Activated T-helper 1 cell treated with anti-CD3 and anti-CD28 coated beads, Interleukin-12 subunit alpha, Interleukin-12 subunit beta, Interleukin-2, Interleukin-4 antibody, amounts not matched to agents 30 ng/mL and 10 ng/mL and 1 ng/mL, durations not matched to agents 14 hours and 24 hours and 36 hours (primary cell): ENCODE measurements at regions not wholly inside any gene's neighbourhood (a gene's known extent, or its start where the extent isn't known, plus 50 kb on each side); places are given as distances from the start of the nearest gene placed in this dataset.
"Not testable (repeated sequence)": the region's sequence is repeated elsewhere in the genome, so short reads cannot be mapped to it uniquely, and the experiment has no call there.

Experiments
- DNase-seq: peaks from one replicate; pipeline ENCODE4 v3.0.0; 2021; ENCODE audit warnings: low spot score
- H3K27ac Mint-ChIP-seq: one replicate; pipeline ENCODE4 v1.8.0; 2021; ENCODE audit warnings: mild to moderate bottlenecking, mixed read lengths
- H3K27me3 Mint-ChIP-seq: one replicate; pipeline ENCODE4 v1.8.0; 2022; ENCODE audit warnings: mild to moderate bottlenecking, moderate library complexity, mixed read lengths; ENCODE audit not compliant: insufficient read depth
- H3K36me3 Mint-ChIP-seq: one replicate; pipeline ENCODE4 v1.8.0; 2021; ENCODE audit warnings: low read depth, mixed read lengths
- H3K4me1 Mint-ChIP-seq: one replicate; pipeline ENCODE4 v1.8.0; 2021; ENCODE audit warnings: low read depth, mixed read lengths
- H3K4me3 Mint-ChIP-seq: one replicate; pipeline ENCODE4 v1.8.0; 2021; ENCODE audit warnings: mild to moderate bottlenecking, moderate library complexity, mixed read lengths
- H3K9me3 Mint-ChIP-seq: one replicate; pipeline ENCODE4 v1.8.0; 2021; ENCODE audit warnings: mixed read lengths
- intact Hi-C: fragments of 100-400 bp; cut with micrococcal nuclease; formaldehyde crosslinking; loops from one replicate; pipeline ENCODE4 v1.15.1; 2024

DNA sequence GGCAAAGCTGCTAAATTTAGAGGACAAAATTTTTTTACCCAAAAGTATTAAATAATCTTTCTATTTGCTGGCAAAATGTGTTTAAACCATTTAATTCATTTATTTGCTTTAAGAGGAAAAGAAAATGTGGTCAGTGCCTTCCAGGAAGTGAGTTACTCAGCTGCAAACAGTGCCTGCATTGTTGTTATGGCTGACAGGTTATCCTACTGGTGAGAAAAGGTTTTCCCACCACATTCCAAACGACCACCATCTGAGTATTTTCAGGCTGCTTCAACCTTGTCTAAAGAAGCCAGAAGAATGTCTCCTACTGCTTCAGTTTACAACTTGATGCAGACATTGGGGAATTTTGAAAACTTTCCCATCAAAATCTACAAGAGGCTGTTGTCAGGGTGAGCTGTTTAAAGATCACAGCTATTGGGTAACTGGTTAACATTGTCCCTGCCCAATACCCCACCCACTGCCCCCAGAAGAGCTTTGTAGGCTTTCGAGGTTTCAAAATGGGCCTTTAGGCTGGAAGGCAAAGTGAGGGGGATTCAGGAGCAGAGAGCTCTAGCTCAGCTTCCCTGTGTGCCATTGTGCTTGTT is 461.3 kb upstream of the FANCL start:
- H3K27ac Mint-ChIP-seq = no peak overlapping the region
- peaks cover 2% of the 10 kb centered on the region for H3K27me3 Mint-ChIP-seq
- no peaks in the 10 kb centered on the region for H3K4me1 Mint-ChIP-seq
- H3K36me3 Mint-ChIP-seq = no peaks in the 10 kb centered on the region
- H3K4me3 Mint-ChIP-seq = no peak overlapping the region
- DNase-seq = no peak
- intact Hi-C loops = no loop called here
- no peaks in the 10 kb centered on the region for H3K9me3 Mint-ChIP-seq

GRCh38 chr2:58701688-58702301 is 460.7 kb upstream of the FANCL start:
- Mint-ChIP-seq H3K27ac (no peak overlapping the region), H3K27me3 (peaks cover 2% of the 10 kb centered on the region), H3K4me3 (no peak overlapping the region), H3K9me3 (no peaks in the 10 kb centered on the region), H3K36me3 (no peaks in the 10 kb centered on the region), H3K4me1 (no peaks in the 10 kb centered on the region)
- intact Hi-C loops = no loop called here
- DNase-seq = no peak

DNA sequence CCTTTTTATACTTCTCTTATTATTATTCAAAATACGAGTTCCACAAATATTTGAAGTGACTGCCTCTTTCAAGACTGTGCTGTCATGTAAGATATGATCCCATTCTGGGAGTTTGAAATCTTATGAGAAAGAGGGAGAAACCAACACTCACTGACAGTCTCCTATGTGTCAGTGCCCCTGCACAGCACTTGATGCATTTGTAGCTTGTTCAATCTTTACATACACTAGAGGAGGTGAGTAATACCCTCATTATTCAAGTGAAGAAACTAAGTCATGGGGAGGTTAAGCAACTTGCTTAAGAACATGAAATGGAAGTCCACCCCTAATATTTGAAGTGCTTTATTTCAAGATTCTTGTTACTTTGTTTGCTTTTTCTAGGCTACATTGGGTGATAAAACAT is 459.5 kb upstream of the FANCL start:
- Mint-ChIP-seq H3K27me3 (peaks cover under 1% of the 10 kb centered on the region), H3K9me3 (no peaks in the 10 kb centered on the region), H3K27ac (no peak overlapping the region), H3K4me3 (no peak overlapping the region), H3K4me1 (no peaks in the 10 kb centered on the region), H3K36me3 (no peaks in the 10 kb centered on the region)
- intact Hi-C loops = no loop called here
- DNase-seq = no peak

DNA sequence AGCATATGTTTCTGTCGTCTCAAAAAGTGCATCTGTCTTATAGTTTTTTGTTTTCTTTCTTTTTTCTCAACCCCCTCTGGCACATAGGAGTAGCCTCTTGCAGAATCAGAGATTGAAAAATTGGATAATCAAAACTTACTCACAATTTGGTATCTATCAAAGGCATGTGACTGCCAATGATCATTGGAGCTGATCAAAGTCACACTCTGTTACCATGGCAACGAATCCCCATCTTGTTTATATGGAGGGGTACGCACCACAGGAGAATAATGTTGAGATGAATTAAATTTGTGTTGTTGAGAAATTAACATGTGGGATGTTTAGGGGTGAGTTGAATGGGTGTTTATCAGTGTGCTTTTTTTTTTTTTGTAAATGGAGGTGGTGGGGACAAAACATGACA is 458.3 kb upstream of the FANCL start:
- Mint-ChIP-seq H3K4me1 (no peaks in the 10 kb centered on the region), H3K27me3 (no peaks in the 10 kb centered on the region), H3K27ac (no peak overlapping the region), H3K4me3 (no peak overlapping the region), H3K9me3 (no peaks in the 10 kb centered on the region), H3K36me3 (no peaks in the 10 kb centered on the region)
- intact Hi-C loops = no loop called here
- no peak for DNase-seq

DNA sequence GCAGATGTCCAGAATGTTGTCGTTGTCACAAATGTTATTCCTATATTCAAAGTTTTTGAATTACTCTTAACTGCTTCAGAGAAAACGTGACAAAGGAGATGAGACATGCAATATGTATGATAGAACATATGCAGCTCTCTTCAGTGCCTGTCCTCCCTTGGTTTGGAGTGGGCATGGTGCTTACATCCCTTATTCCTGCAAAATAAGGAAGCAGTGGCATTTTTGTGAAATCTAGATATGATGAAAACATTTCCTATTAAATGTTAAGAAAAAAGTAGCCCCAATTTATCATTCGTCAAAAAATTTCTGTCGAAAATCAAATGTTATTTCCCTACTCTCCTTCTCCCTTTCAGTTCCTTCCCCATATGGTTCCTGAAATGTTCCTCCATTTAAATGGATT is 457.5 kb upstream of the FANCL start:
- intact Hi-C loops = no loop called here
- Mint-ChIP-seq H3K4me1 (no peaks in the 10 kb centered on the region), H3K9me3 (no peaks in the 10 kb centered on the region), H3K27ac (no peak overlapping the region), H3K36me3 (no peaks in the 10 kb centered on the region), H3K4me3 (no peak overlapping the region), H3K27me3 (no peaks in the 10 kb centered on the region)
- no peak for DNase-seq

DNA sequence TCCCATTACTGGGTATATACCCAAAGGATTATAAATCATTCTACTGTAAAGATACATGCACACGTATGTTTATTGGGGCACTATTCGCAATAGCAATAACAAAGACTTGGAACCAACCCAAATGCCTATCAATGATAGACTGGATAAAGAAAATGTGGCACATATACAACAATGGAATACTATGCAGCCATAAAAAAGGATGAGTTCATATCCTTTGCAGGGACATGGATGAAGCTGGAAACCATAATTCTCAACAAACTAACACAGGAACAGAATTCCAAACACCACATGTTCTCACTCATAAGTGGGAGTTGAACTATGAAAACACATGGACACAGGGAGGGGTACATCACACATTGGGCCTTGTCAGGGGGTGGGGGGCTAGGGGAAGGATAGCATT is 453.0 kb upstream of the FANCL start:
- H3K36me3 Mint-ChIP-seq, H3K4me1 Mint-ChIP-seq, H3K27me3 Mint-ChIP-seq, intact Hi-C loops, DNase-seq, H3K27ac Mint-ChIP-seq, H3K4me3 Mint-ChIP-seq: not testable (repeated sequence)
- peaks cover 10% of the 10 kb centered on the region for H3K9me3 Mint-ChIP-seq

- not testable (repeated sequence) for H3K4me1 Mint-ChIP-seq
Measured at GRCh38 chr2:58691041-58691440, 449.9 kb upstream of the FANCL start.

GRCh38 chr2:58688813-58689212 is 447.7 kb upstream of the FANCL start:
- H3K27ac Mint-ChIP-seq = no peak overlapping the region
- intact Hi-C loops = no loop called here
- H3K27me3 Mint-ChIP-seq = no peaks in the 10 kb centered on the region
- no peak for DNase-seq
- H3K36me3 Mint-ChIP-seq = no peaks in the 10 kb centered on the region
- H3K4me3 Mint-ChIP-seq = no peak overlapping the region
- no peaks in the 10 kb centered on the region for H3K4me1 Mint-ChIP-seq
- peaks cover 10% of the 10 kb centered on the region for H3K9me3 Mint-ChIP-seq

More at GRCh38 chr2:58691041-58691440, 449.9 kb upstream of the FANCL start:
- H3K36me3 Mint-ChIP-seq, H3K4me3 Mint-ChIP-seq, H3K27me3 Mint-ChIP-seq, H3K27ac Mint-ChIP-seq, intact Hi-C loops, DNase-seq: not testable (repeated sequence)
- peaks cover 10% of the 10 kb centered on the region for H3K9me3 Mint-ChIP-seq

GRCh38 chr2:58686776-58687175 is 445.7 kb upstream of the FANCL start:
- H3K4me1 Mint-ChIP-seq = no peaks in the 10 kb centered on the region
- H3K9me3 Mint-ChIP-seq = peaks cover 10% of the 10 kb centered on the region
- H3K36me3 Mint-ChIP-seq = no peaks in the 10 kb centered on the region
- H3K27me3 Mint-ChIP-seq = no peaks in the 10 kb centered on the region
- no peak overlapping the region for H3K4me3 Mint-ChIP-seq
- no peak for DNase-seq
- intact Hi-C loops = no loop called here
- H3K27ac Mint-ChIP-seq = no peak overlapping the region

DNA sequence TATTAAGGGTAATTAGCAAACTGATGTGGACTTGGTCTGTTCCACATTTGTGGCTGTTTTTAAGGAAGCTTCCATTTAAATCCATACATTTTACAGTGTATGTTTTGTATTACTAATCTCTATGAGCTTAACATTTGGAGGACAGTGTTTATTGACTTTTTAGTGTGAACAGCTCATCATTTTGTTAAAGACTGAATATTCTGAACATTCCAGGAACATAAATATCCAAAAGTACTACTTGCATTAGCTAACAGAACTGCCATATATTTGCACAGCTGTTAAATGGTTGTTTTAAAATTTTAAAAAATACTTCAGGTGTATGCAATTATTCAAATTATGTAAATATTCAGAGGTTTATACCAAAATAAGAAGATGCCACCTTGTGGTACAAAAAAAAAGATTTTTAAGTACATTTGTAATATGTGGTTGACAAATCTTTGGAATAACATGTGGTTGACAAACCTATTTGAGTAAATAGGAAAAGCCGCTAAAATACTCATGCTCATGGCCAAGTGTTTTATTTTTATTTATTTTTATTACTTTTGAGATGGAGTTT is 439.7 kb upstream of the FANCL start:
- intact Hi-C loops = no loop called here
- no peaks in the 10 kb centered on the region for H3K4me1 Mint-ChIP-seq
- no peak for DNase-seq
- no peaks in the 10 kb centered on the region for H3K9me3 Mint-ChIP-seq
- H3K27ac Mint-ChIP-seq = no peak overlapping the region
- H3K4me3 Mint-ChIP-seq = no peak overlapping the region
- H3K36me3 Mint-ChIP-seq = no peaks in the 10 kb centered on the region
- no peaks in the 10 kb centered on the region for H3K27me3 Mint-ChIP-seq

DNA sequence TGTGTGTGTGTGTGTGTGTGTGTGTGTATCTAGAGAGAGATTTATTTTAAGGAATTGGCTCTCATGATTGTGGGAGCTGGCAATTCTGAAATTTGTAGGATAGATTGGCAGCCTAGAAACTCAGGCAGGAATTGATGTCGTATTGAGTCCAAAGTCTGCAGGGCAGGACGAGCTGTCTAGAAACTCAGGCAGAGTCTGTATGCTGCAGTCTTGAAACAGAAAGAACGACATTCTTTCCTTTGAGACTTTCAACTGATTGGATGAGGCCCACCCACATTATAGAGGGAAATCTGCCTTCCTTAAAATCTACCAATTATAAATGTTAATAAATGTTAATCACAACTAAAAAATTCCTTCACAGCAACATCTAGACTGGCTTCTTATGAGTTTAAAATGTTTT is 436.6 kb upstream of the FANCL start:
- H3K4me3 Mint-ChIP-seq = no peak overlapping the region
- H3K9me3 Mint-ChIP-seq = no peaks in the 10 kb centered on the region
- H3K36me3 Mint-ChIP-seq = no peaks in the 10 kb centered on the region
- no peak overlapping the region for H3K27ac Mint-ChIP-seq
- H3K4me1 Mint-ChIP-seq = no peaks in the 10 kb centered on the region
- intact Hi-C loops = no loop called here
- DNase-seq = no peak
- H3K27me3 Mint-ChIP-seq = no peaks in the 10 kb centered on the region

DNA sequence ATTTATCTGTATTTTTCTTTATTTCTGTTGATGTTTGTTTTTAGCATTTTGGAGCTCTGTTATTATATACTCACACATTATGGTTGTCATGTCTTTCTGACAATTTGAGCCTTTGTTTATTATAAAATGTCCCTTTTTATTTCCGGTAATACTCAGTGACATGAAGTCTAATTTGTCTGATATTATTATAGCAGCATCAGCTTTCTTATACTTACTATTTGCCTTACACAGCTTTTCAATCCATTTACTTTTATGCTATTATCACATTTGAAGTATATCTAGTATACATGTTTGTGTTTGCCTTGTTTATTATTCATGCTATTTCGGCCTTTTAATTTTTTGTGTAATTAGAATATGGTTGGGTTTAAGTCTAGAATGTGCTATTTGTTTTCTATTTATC is 430.6 kb upstream of the FANCL start:
- DNase-seq = no peak
- no peak overlapping the region for H3K4me3 Mint-ChIP-seq
- no peak overlapping the region for H3K27ac Mint-ChIP-seq
- H3K27me3 Mint-ChIP-seq = no peaks in the 10 kb centered on the region
- H3K4me1 Mint-ChIP-seq = no peaks in the 10 kb centered on the region
- no peaks in the 10 kb centered on the region for H3K9me3 Mint-ChIP-seq
- intact Hi-C loops = no loop called here
- no peaks in the 10 kb centered on the region for H3K36me3 Mint-ChIP-seq

- no peak overlapping the region for H3K4me3 Mint-ChIP-seq
- H3K36me3 Mint-ChIP-seq = no peaks in the 10 kb centered on the region
- H3K9me3 Mint-ChIP-seq = no peaks in the 10 kb centered on the region
- H3K27me3 Mint-ChIP-seq = no peaks in the 10 kb centered on the region
- H3K27ac Mint-ChIP-seq = no peak overlapping the region
- intact Hi-C loops = no loop called here
- no peak for DNase-seq
- H3K4me1 Mint-ChIP-seq = no peaks in the 10 kb centered on the region
Measured at GRCh38 chr2:58669998-58670397, 428.9 kb upstream of the FANCL start.
